GM21619 (cell line): ENCODE measurements at regions not wholly inside any gene's neighbourhood (a gene's known extent, or its start where the extent isn't known, plus 50 kb on each side); places are given as distances from the start of the nearest gene placed in this dataset.
"Not testable (repeated sequence)": the region's sequence is repeated elsewhere in the genome, so short reads cannot be mapped to it uniquely, and the experiment has no call there.

Experiments used
- ATAC-seq: cut with Tn5 transposase; IDR thresholded peaks from one replicate; pipeline ENCODE4 v1.9.1; 2021; ENCODE audit not compliant: unreplicated experiment

GRCh38 chr1:238406098-238406860 is 515.6 kb upstream of the ZP4 start:
- no peak for ATAC-seq

GRCh38 chr1:238404921-238405320 is 514.2 kb upstream of the ZP4 start:
- ATAC-seq, result no peak

- ATAC-seq, result no peak
These were observed 513.8 kb upstream of the ZP4 start for GRCh38 chr1:238404481-238404880.

GRCh38 chr1:238401144-238401543 is 510.4 kb upstream of the ZP4 start:
- no peak for ATAC-seq

- no peak for ATAC-seq
These were observed 508.8 kb upstream of the ZP4 start for GRCh38 chr1:238399558-238399957.

GRCh38 chr1:238396140-238396539 is 505.4 kb upstream of the ZP4 start:
- no peak for ATAC-seq

GRCh38 chr1:238384381-238384780 is 493.7 kb upstream of the ZP4 start:
- ATAC-seq, result no peak

- ATAC-seq, result no peak
These were observed 489.4 kb upstream of the ZP4 start for GRCh38 chr1:238380167-238380566.

- ATAC-seq, result not testable (repeated sequence)
These were observed 488.7 kb upstream of the ZP4 start for GRCh38 chr1:238379446-238379845.

- no peak for ATAC-seq
These were observed 486.7 kb upstream of the ZP4 start for GRCh38 chr1:238377280-238377919.

- ATAC-seq, result no peak
These were observed 479.9 kb upstream of the ZP4 start for GRCh38 chr1:238370599-238370998.

GRCh38 chr1:238364214-238364892 is 473.6 kb upstream of the ZP4 start:
- no peak for ATAC-seq

- ATAC-seq, result no peak
These were observed 469.8 kb upstream of the ZP4 start for GRCh38 chr1:238360474-238360873.

GRCh38 chr1:238350471-238350870 is 459.7 kb upstream of the ZP4 start:
- no peak for ATAC-seq

GRCh38 chr1:238346340-238346739 is 455.6 kb upstream of the ZP4 start:
- ATAC-seq, result no peak

- ATAC-seq, result no peak
These were observed 455.1 kb upstream of the ZP4 start for GRCh38 chr1:238345837-238346236.

- no peak for ATAC-seq
These were observed 453.1 kb upstream of the ZP4 start for GRCh38 chr1:238343852-238344251.

- ATAC-seq, result no peak
These were observed 450.7 kb upstream of the ZP4 start for GRCh38 chr1:238341395-238341794.

- ATAC-seq, result no peak
These were observed 450.3 kb upstream of the ZP4 start for GRCh38 chr1:238340989-238341388.

- ATAC-seq, result no peak
These were observed 445.8 kb upstream of the ZP4 start for GRCh38 chr1:238336531-238336930.

- ATAC-seq, result no peak
These were observed 443.4 kb upstream of the ZP4 start for GRCh38 chr1:238334170-238334569.

- no peak for ATAC-seq
These were observed 440.8 kb upstream of the ZP4 start for GRCh38 chr1:238331557-238331956.
